ACC112 (cell line): ENCODE measurements at regions not wholly inside any gene's neighbourhood (a gene's known extent, or its start where the extent isn't known, plus 50 kb on each side); places are given as distances from the start of the nearest gene placed in this dataset.

ENCODE experiments used
- H2AFZ ChIP-seq: fragments of 200-600 bp; sonication (generic); one replicate; pipeline ENCODE4 v1.6.0; 2017; ENCODE audit warnings: antibody characterized with exemption, low read length; ENCODE audit not compliant: unreplicated experiment
- H3K27ac ChIP-seq: fragments of 200-600 bp; sonication (generic); 2 replicates; pipeline ENCODE4 v1.5.1; 2014; ENCODE audit warnings: low read depth, mild to moderate bottlenecking, antibody characterized with exemption, low read length, moderate library complexity
- H3K27me3 ChIP-seq: fragments of 200-600 bp; sonication (generic); 2 replicates; pipeline ENCODE4 v1.6.1; 2014; ENCODE audit warnings: mild to moderate bottlenecking, antibody characterized with exemption, low read length, moderate library complexity, mixed read lengths; ENCODE audit not compliant: insufficient read depth
- H3K36me3 ChIP-seq: fragments of 200-600 bp; sonication (generic); 2 replicates; pipeline ENCODE4 v1.6.1; 2016; ENCODE audit warnings: mild to moderate bottlenecking, antibody characterized with exemption, low read length, moderate library complexity, mixed read lengths; ENCODE audit not compliant: insufficient read depth
- H3K4me1 ChIP-seq: fragments of 200-600 bp; sonication (generic); one replicate; pipeline ENCODE4 v1.6.1; 2016; ENCODE audit warnings: low read length, mixed read lengths; ENCODE audit not compliant: insufficient read depth, unreplicated experiment, control insufficient read depth
- H3K4me3 ChIP-seq: fragments of 200-600 bp; sonication (generic); 2 replicates; pipeline ENCODE4 v1.5.1; 2014; ENCODE audit warnings: mild to moderate bottlenecking, low read depth, low read length
- H3K79me2 ChIP-seq: fragments of 200-600 bp; sonication (generic); one replicate; pipeline ENCODE4 v1.6.0; 2016; ENCODE audit warnings: low read length; ENCODE audit not compliant: control insufficient read depth, unreplicated experiment, insufficient read depth

GRCh38 chr2:45300026-45300750 lies 290.9 kb upstream of the SIX2 start:
- Histone ChIP-seq H3K79me2 (no peaks in the 10 kb centered on the region), H3K27me3 (no peaks in the 10 kb centered on the region), H3K4me3 (no peak overlapping the region), H2AFZ (no peak overlapping the region), H3K27ac (no peak overlapping the region), H3K4me1 (no peaks in the 10 kb centered on the region), H3K36me3 (no peaks in the 10 kb centered on the region)

- H3K4me1 ChIP-seq = no peaks in the 10 kb centered on the region
- H3K4me3 ChIP-seq = no peak overlapping the region
- H3K79me2 ChIP-seq = no peaks in the 10 kb centered on the region
- H3K27me3 ChIP-seq = no peaks in the 10 kb centered on the region
- no peak overlapping the region for H3K27ac ChIP-seq
- H2AFZ ChIP-seq = no peak overlapping the region
- H3K36me3 ChIP-seq = no peaks in the 10 kb centered on the region
These were observed 290.1 kb upstream of the SIX2 start for GRCh38 chr2:45299361-45299760.

- H3K27ac ChIP-seq = no peak overlapping the region
- no peaks in the 10 kb centered on the region for H3K36me3 ChIP-seq
- no peaks in the 10 kb centered on the region for H3K79me2 ChIP-seq
- H3K4me1 ChIP-seq = peaks cover 24% of the 10 kb centered on the region
- H3K27me3 ChIP-seq = no peaks in the 10 kb centered on the region
- no peak overlapping the region for H3K4me3 ChIP-seq
- H2AFZ ChIP-seq = peak overlapping the region; percentile 29
These were observed 283.9 kb upstream of the SIX2 start for GRCh38 chr2:45293182-45293581.

GRCh38 chr2:45291296-45291701 lies 282.0 kb upstream of the SIX2 start:
- Histone ChIP-seq H3K4me1 (peaks cover 30% of the 10 kb centered on the region), H3K36me3 (no peaks in the 10 kb centered on the region), H2AFZ (peak overlapping the region; percentile 64), H3K27me3 (no peaks in the 10 kb centered on the region), H3K4me3 (no peak overlapping the region), H3K27ac (peak overlapping the region; percentile 83), H3K79me2 (no peaks in the 10 kb centered on the region)

GRCh38 chr2:45289997-45290709 lies 280.9 kb upstream of the SIX2 start:
- Histone ChIP-seq H3K4me1 (peaks cover 40% of the 10 kb centered on the region), H2AFZ (no peak overlapping the region), H3K4me3 (no peak overlapping the region), H3K27me3 (no peaks in the 10 kb centered on the region), H3K36me3 (no peaks in the 10 kb centered on the region), H3K79me2 (no peaks in the 10 kb centered on the region), H3K27ac (peak overlapping the region; percentile 83; the same call in 1 of the 2 replicates)

- Histone ChIP-seq H3K27me3 (no peaks in the 10 kb centered on the region), H3K27ac (peak overlapping the region; percentile 4; the same call in 1 of the 2 replicates), H3K36me3 (0 out of 2 replicates have a peak, but pooled peaks cover 6% of the 10 kb centered on the region), H3K4me3 (no peak overlapping the region), H3K79me2 (no peaks in the 10 kb centered on the region), H3K4me1 (peaks cover 53% of the 10 kb centered on the region), H2AFZ (no peak overlapping the region)
These were observed 279.5 kb upstream of the SIX2 start for GRCh38 chr2:45288532-45289417.

- Histone ChIP-seq H2AFZ (no peak overlapping the region), H3K4me3 (no peak overlapping the region), H3K4me1 (peaks cover 65% of the 10 kb centered on the region), H3K27ac (no peak overlapping the region), H3K27me3 (no peaks in the 10 kb centered on the region), H3K36me3 (0 out of 2 replicates have a peak, but pooled peaks cover 6% of the 10 kb centered on the region), H3K79me2 (no peaks in the 10 kb centered on the region)
These were observed 277.8 kb upstream of the SIX2 start for GRCh38 chr2:45287045-45287444.

GRCh38 chr2:45285771-45286390 lies 276.6 kb upstream of the SIX2 start:
- Histone ChIP-seq H2AFZ (no peak overlapping the region), H3K4me3 (no peak overlapping the region), H3K79me2 (no peaks in the 10 kb centered on the region), H3K4me1 (peaks cover 55% of the 10 kb centered on the region), H3K27ac (peak overlapping the region; percentile 86), H3K27me3 (no peaks in the 10 kb centered on the region), H3K36me3 (0 out of 2 replicates have a peak, but pooled peaks cover 6% of the 10 kb centered on the region)

- no peak overlapping the region for H2AFZ ChIP-seq
- 0 out of 2 replicates have a peak, but pooled peaks cover 6% of the 10 kb centered on the region for H3K36me3 ChIP-seq
- no peaks in the 10 kb centered on the region for H3K27me3 ChIP-seq
- no peaks in the 10 kb centered on the region for H3K79me2 ChIP-seq
- H3K4me1 ChIP-seq = peaks cover 54% of the 10 kb centered on the region
- peak overlapping the region; percentile 86 for H3K27ac ChIP-seq
- no peak overlapping the region for H3K4me3 ChIP-seq
These were observed 276.1 kb upstream of the SIX2 start for GRCh38 chr2:45285311-45285710.

GRCh38 chr2:45284621-45284995 lies 275.4 kb upstream of the SIX2 start:
- Histone ChIP-seq H2AFZ (no peak overlapping the region), H3K4me3 (no peak overlapping the region), H3K27me3 (no peaks in the 10 kb centered on the region), H3K79me2 (no peaks in the 10 kb centered on the region), H3K4me1 (peaks cover 50% of the 10 kb centered on the region), H3K27ac (peak overlapping the region; percentile 86), H3K36me3 (0 out of 2 replicates have a peak, but pooled peaks cover 6% of the 10 kb centered on the region)
